Naive B cell (primary cell): ENCODE measurements at regions not wholly inside any gene's neighbourhood (a gene's known extent, or its start where the extent isn't known, plus 50 kb on each side); places are given as distances from the start of the nearest gene placed in this dataset.
A peak's percentile ranks its signal among the peaks of the same experiment; 100 is the strongest.

Source experiments
- ATAC-seq, 2 donors: fragments of 150-1000 bp; cut with Tn5 transposase; 2 replicates each; pipeline ENCODE4 v1.10.0; 2021; ENCODE audit warnings: low read depth in 2 of 2, mild to moderate bottlenecking in 2 of 2, moderate library complexity in 2 of 2
- DNase-seq: peaks from one replicate; pipeline ENCODE4 v3.0.0; 2022
- H3K27ac Mint-ChIP-seq, 6 donors: one replicate each; pipeline ENCODE4 v1.8.0; 2020 to 2022; ENCODE audit warnings: mild to moderate bottlenecking in 6 of 6, mixed read lengths in 6 of 6, moderate library complexity in 5 of 6, inconsistent platforms in 2 of 6
- H3K27me3 Mint-ChIP-seq, 3 donors: one replicate each; pipeline ENCODE4 v1.8.0; 2021 to 2022; ENCODE audit warnings: mixed read lengths in 3 of 3, mild to moderate bottlenecking in 1 of 3
- H3K36me3 Mint-ChIP-seq, 2 donors: one replicate each; pipeline ENCODE4 v1.8.0; 2020 to 2022; ENCODE audit warnings: mixed read lengths in 2 of 2, inconsistent platforms in 1 of 2, mild to moderate bottlenecking in 1 of 2
- H3K4me1 Mint-ChIP-seq, 3 donors: one replicate each; pipeline ENCODE4 v1.8.0; 2020 to 2022; ENCODE audit warnings: mixed read lengths in 3 of 3, inconsistent platforms in 1 of 3, mild to moderate bottlenecking in 1 of 3, moderate library complexity in 1 of 3
- H3K4me3 Mint-ChIP-seq, 8 donors: one replicate each; pipeline ENCODE4 v1.8.0; 2020 to 2022; ENCODE audit warnings: mild to moderate bottlenecking in 8 of 8, mixed read lengths in 8 of 8, moderate library complexity in 8 of 8, inconsistent platforms in 2 of 8
- H3K9me3 Mint-ChIP-seq, 7 donors: one replicate each; pipeline ENCODE4 v1.8.0; 2020 to 2022; ENCODE audit warnings: mixed read lengths in 7 of 7, mild to moderate bottlenecking in 5 of 7, inconsistent platforms in 2 of 7, moderate library complexity in 1 of 7

- Mint-ChIP-seq H3K27me3 (peaks cover 0 to 8% (median 0%) of the 10 kb centered on the region in 3 donors), H3K4me3 (peak overlapping the region in 1 of 8 donors; percentile 44), H3K9me3 (peaks cover 2 to 16% (median 5%) of the 10 kb centered on the region in 7 donors), H3K27ac (peak overlapping the region in 1 of 6 donors; percentile 28), H3K4me1 (peaks cover 14 to 22% (median 17%) of the 10 kb centered on the region in 3 donors), H3K36me3 (peaks cover 3 to 13% of the 10 kb centered on the region in 2 donors)
- DNase-seq (no peak), ATAC-seq (no peak)
These were observed 143.4 kb downstream of the MTRR start for GRCh38 chr5:8012131-8012977.

DNA sequence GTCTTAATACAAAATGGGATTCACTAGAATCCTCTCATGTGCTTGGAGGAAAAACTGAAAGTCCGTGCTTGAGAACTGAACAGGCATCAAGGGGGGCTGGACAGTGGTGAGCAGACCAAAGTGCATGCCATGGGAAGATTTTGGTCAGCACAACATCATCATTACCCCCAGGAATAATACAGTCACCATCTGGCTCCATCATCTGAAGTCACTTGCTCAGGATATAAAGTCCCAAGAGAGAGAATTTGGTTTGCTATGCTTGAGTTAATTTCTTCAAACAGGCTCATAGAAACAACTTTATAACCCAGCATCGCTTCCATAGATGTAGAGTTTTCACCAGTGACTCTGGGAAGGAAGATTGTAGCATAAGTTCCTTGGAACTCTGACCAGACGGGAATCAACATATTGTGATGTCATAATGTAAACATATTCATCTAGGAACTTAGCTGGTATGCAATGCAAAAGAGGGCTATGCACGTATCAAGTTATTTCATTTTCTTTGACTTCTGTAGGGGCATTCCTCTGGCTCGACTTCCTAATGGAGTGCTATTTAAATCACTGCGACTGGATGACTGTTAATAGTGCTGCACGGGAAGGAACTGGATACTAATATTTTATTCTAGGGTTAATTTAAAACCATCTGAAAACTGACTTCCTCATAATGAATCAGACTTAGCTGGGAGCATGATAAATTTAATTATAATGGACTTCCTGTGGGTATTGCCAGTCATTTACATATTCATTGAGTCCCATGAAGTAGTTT, 145.2 kb downstream of the MTRR start:
- Mint-ChIP-seq H3K4me1 (peaks cover 14 to 22% (median 21%) of the 10 kb centered on the region in 3 donors), H3K36me3 (peaks cover 0 to 16% of the 10 kb centered on the region in 2 donors), H3K4me3 (peak overlapping the region in 4 of 8 donors; percentile 53 to 73 (median 62)), H3K27ac (peak overlapping the region in 2 of 6 donors; percentile 17 to 89), H3K27me3 (peaks cover 0 to 8% (median 0%) of the 10 kb centered on the region in 3 donors), H3K9me3 (peaks cover 0 to 16% (median 4%) of the 10 kb centered on the region in 7 donors)
- DNase-seq, result no peak
- ATAC-seq, result peak; percentile 52 to 54

DNA sequence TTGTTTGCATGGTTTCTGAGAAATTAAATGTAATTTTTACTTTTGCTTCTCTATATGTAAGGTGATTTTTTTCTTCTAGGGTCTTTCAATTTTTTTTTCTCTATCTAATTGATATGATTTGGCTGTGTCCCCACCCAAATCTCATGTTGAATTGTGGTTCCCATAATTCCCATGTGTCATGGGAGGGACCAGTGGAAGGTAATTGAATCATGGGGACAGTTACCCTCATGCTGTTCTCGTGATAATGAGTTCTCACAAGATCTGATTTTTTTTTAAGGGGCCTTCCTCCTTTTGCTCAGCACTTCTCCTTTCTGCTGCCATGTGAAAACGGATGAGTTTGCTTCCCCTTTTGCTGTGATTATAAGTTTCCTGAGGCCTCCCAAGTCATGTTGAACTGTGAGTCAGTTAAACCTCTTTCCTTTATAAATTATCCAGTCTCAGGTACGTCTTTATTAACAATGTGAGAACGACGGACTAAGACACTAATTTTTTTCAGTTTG, 150.8 kb downstream of the MTRR start:
- H3K36me3 Mint-ChIP-seq, result peaks cover 0 to 8% of the 10 kb centered on the region in 2 donors
- no peaks in the 10 kb centered on the region for H3K27me3 Mint-ChIP-seq
- H3K4me1 Mint-ChIP-seq, result peaks cover 13 to 20% (median 13%) of the 10 kb centered on the region in 3 donors
- ATAC-seq (peak; percentile 78 to 80), DNase-seq (peak; percentile 17)
- H3K9me3 Mint-ChIP-seq, result peaks cover 8 to 31% (median 10%) of the 10 kb centered on the region in 7 donors
- H3K4me3 Mint-ChIP-seq, result peak overlapping the region in 1 of 8 donors; percentile 18
- H3K27ac Mint-ChIP-seq, result peak overlapping the region; percentile 41 to 86 (median 66)

- no peak for DNase-seq
- Mint-ChIP-seq H3K9me3 (peaks cover 8 to 31% (median 10%) of the 10 kb centered on the region in 7 donors), H3K4me1 (peaks cover 13 to 14% (median 13%) of the 10 kb centered on the region in 3 donors), H3K36me3 (peaks cover 0 to 8% of the 10 kb centered on the region in 2 donors), H3K27me3 (peaks cover 0 to 2% (median 0%) of the 10 kb centered on the region in 3 donors), H3K4me3 (no peak overlapping the region), H3K27ac (no peak overlapping the region)
- ATAC-seq, result no peak
These were observed 152.0 kb downstream of the MTRR start for GRCh38 chr5:8020861-8021514.

DNA sequence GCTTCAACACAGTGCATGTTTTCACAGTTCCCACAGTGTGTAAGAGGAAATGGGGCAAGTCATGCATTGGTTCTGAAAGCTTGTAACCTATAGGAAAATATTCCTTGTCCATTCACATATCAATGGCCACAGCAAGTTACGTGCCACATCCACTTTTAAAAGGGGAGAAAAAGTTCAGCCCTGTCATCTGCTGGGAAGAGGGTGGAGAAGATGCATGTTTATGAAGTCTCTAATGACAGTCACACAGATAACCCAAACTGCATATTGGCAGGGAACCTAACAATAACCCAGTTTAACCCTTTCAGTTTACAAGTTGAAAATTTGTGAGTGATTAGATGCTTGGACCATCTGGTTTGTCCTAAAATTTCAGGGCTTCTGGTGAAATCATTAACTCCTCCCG, 159.3 kb downstream of the MTRR start:
- peaks cover 0 to 6% (median 0%) of the 10 kb centered on the region in 7 donors for H3K9me3 Mint-ChIP-seq
- H3K4me3 Mint-ChIP-seq, result no peak overlapping the region
- H3K27me3 Mint-ChIP-seq, result peaks cover 0 to 6% (median 0%) of the 10 kb centered on the region in 3 donors
- no peaks in the 10 kb centered on the region for H3K4me1 Mint-ChIP-seq
- H3K36me3 Mint-ChIP-seq, result no peaks in the 10 kb centered on the region
- DNase-seq, result no peak
- H3K27ac Mint-ChIP-seq, result no peak overlapping the region
- ATAC-seq, result no peak

DNA sequence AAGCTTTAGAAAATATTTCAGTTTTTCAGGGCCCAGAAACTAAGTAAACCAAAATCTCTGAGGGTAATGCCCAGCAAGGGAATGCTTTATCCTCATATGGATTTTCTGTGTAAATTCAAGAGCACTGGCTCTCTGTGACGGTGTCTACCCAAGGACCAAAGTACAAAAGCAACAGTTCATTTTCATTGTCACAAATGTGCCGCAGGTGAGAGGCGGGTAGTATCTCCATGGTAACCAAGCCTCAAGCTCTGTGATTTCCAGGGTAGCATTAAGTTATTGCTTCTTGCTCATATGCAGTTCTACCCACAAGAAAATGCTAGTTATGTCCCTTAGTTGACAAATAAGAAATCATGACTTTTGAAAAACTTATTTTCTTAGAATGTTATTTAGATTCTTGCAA, 164.3 kb downstream of the MTRR start:
- Mint-ChIP-seq H3K27me3 (peaks cover 0 to 7% (median 4%) of the 10 kb centered on the region in 3 donors), H3K27ac (no peak overlapping the region), H3K4me3 (no peak overlapping the region), H3K9me3 (peaks cover 0 to 8% (median 0%) of the 10 kb centered on the region in 7 donors), H3K36me3 (no peaks in the 10 kb centered on the region), H3K4me1 (no peaks in the 10 kb centered on the region)
- DNase-seq (no peak), ATAC-seq (no peak)

- Mint-ChIP-seq H3K36me3 (no peaks in the 10 kb centered on the region), H3K27me3 (peaks cover 0 to 7% (median 4%) of the 10 kb centered on the region in 3 donors), H3K4me3 (no peak overlapping the region), H3K4me1 (no peaks in the 10 kb centered on the region), H3K27ac (no peak overlapping the region), H3K9me3 (peaks cover 0 to 11% (median 4%) of the 10 kb centered on the region in 7 donors)
- DNase-seq, result no peak
- no peak for ATAC-seq
These were observed 165.9 kb downstream of the MTRR start for GRCh38 chr5:8034852-8035251.

DNA sequence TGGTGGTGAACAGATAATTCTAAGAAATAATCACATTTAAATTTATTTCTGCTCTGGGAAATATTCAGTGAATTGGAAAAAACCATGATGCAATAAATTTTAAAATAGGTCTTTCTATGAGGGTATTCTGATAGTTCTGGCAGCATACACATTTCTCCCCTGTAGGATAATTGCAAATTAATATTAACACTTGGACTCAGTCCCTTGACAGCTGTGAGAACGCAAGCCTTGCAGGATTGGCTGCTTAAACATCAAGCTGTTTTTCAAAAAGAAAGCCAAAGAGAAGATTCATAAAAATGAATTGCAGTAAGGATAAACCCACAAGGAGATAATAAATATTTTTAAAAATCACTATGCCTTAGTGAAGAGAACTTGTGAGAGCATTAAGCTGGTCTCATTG, 180.0 kb downstream of the MTRR start:
- H3K9me3 Mint-ChIP-seq, result peaks cover 0 to 14% (median 7%) of the 10 kb centered on the region in 7 donors
- ATAC-seq (no peak), DNase-seq (no peak)
- no peak overlapping the region for H3K4me3 Mint-ChIP-seq
- no peak overlapping the region for H3K27ac Mint-ChIP-seq
- H3K36me3 Mint-ChIP-seq, result peaks cover 0 to 8% of the 10 kb centered on the region in 2 donors
- no peaks in the 10 kb centered on the region for H3K27me3 Mint-ChIP-seq
- no peaks in the 10 kb centered on the region for H3K4me1 Mint-ChIP-seq

DNA sequence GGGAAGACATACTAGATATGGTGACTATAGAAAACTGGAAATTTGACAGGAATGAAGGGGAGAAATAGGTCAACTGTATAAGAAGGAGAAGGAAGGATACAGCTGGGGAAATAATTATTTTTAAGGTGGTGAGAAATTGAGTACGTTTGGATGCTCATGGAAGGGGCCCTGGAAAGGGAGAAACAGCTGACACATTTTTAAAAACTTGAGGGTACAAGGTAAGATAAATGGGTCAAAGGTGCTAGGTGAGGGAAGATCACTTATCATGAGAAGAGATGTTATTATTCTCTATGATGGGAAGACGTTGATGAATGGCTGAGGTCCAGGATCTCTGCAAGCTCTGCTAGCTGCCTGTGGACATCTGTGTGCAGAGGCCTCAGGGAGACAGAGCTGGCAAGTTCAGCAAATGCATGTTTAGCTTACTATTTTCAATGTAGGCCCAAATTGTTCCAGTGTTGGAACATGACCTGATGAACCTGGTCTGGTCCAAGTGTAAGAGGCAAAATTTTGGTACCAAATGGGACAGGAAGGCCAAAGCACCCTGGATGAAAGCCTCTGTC, 181.7 kb downstream of the MTRR start:
- DNase-seq (no peak), ATAC-seq (no peak)
- peaks cover 0 to 12% (median 5%) of the 10 kb centered on the region in 7 donors for H3K9me3 Mint-ChIP-seq
- H3K27ac Mint-ChIP-seq, result no peak overlapping the region
- H3K27me3 Mint-ChIP-seq, result no peaks in the 10 kb centered on the region
- no peaks in the 10 kb centered on the region for H3K4me1 Mint-ChIP-seq
- H3K4me3 Mint-ChIP-seq, result no peak overlapping the region
- peaks cover 0 to 8% of the 10 kb centered on the region in 2 donors for H3K36me3 Mint-ChIP-seq

- H3K4me1 Mint-ChIP-seq, result no peaks in the 10 kb centered on the region
- ATAC-seq, result no peak
These were observed 184.3 kb downstream of the MTRR start for GRCh38 chr5:8053270-8053669.

DNA sequence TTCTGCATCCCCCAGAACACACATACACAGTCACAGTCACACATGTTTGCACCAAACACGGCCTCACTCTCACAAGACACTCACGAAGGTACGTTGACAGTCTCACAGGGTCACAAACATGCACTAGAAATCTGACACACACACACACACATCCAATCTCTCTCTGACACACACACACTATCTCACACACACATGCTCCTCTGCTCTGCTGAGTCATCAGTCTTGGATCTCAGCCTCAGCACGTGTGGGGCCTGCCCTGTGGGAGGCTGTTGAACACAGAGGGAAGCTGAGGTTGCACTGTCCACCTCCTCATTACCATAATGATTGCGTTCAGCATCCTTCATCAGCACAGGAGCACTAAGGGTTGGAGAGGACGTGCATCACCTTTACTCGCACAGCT, 188.8 kb downstream of the MTRR start:
- Mint-ChIP-seq H3K27me3 (peaks cover 0 to 4% (median 0%) of the 10 kb centered on the region in 3 donors), H3K4me1 (peaks cover 0 to 16% (median 7%) of the 10 kb centered on the region in 3 donors), H3K4me3 (no peak overlapping the region), H3K36me3 (no peaks in the 10 kb centered on the region), H3K27ac (no peak overlapping the region), H3K9me3 (peaks cover 0 to 3% (median 0%) of the 10 kb centered on the region in 7 donors)
- no peak for ATAC-seq
- no peak for DNase-seq

More at GRCh38 chr5:8053270-8053669, 184.3 kb downstream of the MTRR start:
- DNase-seq, result no peak
- no peak overlapping the region for H3K27ac Mint-ChIP-seq
- H3K9me3 Mint-ChIP-seq, result peaks cover 0 to 12% (median 3%) of the 10 kb centered on the region in 7 donors
- peaks cover 0 to 4% (median 0%) of the 10 kb centered on the region in 3 donors for H3K27me3 Mint-ChIP-seq
- H3K36me3 Mint-ChIP-seq, result peaks cover 0 to 8% of the 10 kb centered on the region in 2 donors
- H3K4me3 Mint-ChIP-seq, result no peak overlapping the region

DNA sequence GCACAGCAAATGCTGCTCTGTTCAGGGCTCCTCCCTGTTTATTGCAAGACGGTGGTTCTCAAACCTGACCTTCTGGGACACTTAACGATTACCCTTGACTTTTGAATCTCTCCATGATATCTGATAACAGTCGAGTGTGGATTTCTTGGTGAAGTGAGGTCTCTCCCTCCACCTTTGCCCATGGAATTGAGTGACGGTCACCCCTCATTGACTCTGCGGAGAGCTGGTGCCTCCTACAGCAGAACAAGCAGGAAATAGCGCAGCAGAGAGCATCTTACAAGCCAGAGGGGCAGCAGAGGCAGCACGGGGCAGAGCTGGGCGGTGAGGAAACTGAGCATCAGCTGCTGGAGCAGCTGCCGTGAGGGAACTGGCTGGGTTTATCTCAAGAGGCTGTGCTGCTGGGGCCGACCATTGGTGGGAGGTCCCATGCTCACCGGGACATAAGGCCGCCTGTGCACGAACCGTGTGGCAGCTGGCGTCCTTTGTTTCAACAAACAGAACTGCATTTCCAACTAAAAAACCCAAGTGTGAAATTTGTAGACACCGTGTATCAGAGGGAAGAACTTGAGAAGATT, 189.8 kb downstream of the MTRR start:
- DNase-seq, result no peak
- Mint-ChIP-seq H3K36me3 (no peaks in the 10 kb centered on the region), H3K27me3 (peaks cover 0 to 4% (median 0%) of the 10 kb centered on the region in 3 donors), H3K4me1 (peaks cover 0 to 16% (median 7%) of the 10 kb centered on the region in 3 donors), H3K4me3 (peak overlapping the region in 1 of 8 donors; percentile 1), H3K9me3 (peaks cover 0 to 3% (median 0%) of the 10 kb centered on the region in 7 donors), H3K27ac (no peak overlapping the region)
- ATAC-seq, result no peak
